CD14-positive monocyte (primary cell): ENCODE measurements at regions not wholly inside any gene's neighbourhood (a gene's known extent, or its start where the extent isn't known, plus 50 kb on each side); places are given as distances from the start of the nearest gene placed in this dataset.
"Not testable (repeated sequence)": the region's sequence is repeated elsewhere in the genome, so short reads cannot be mapped to it uniquely, and the experiment has no call there.

Experiments used
- DNase-seq, 3 donors: peaks; one replicate each; pipeline ENCODE4 v3.0.0-alpha.2; 2011 to 2022
- H2AFZ ChIP-seq: 2 replicates; pipeline ENCODE4 v1.6.0; 2012; ENCODE audit warnings: mild to moderate bottlenecking, low read depth, low read length, inconsistent platforms; ENCODE audit not compliant: insufficient read depth, poor library complexity, severe bottlenecking
- H3K27ac ChIP-seq, 2 donors: 1 replicate in 1 of 2; 2 replicates in 1 of 2; pipeline ENCODE4 v1.5.1; 2012 to 2013; ENCODE audit warnings: low read length in 2 of 2, control low read depth in 1 of 2, inconsistent platforms in 1 of 2, low read depth in 1 of 2, mild to moderate bottlenecking in 1 of 2
- H3K27me3 ChIP-seq, 2 donors: one replicate each; pipeline versions ENCODE4 v1.6.0 to v1.6.1; 2011 to 2013; ENCODE audit warnings: low read length in 2 of 2; ENCODE audit not compliant: control insufficient read depth in 2 of 2, insufficient read depth in 2 of 2
- H3K36me3 ChIP-seq, 2 donors: replicated peaks in 1 of 2; 1 replicate in 1 of 2; 2 replicates in 1 of 2; pipeline versions ENCODE4 v1.5.1 to v1.6.1; 2012 to 2013; ENCODE audit warnings: low read length in 2 of 2, control low read depth in 1 of 2, inconsistent platforms in 1 of 2, mild to moderate bottlenecking in 1 of 2; ENCODE audit not compliant: insufficient read depth in 2 of 2, control insufficient read depth in 1 of 2
- H3K4me1 ChIP-seq, 2 donors: 1 replicate in 1 of 2; 2 replicates in 1 of 2; pipeline versions ENCODE4 v1.5.1 to v1.6.1; 2012 to 2013; ENCODE audit warnings: low read length in 2 of 2, control low read depth in 1 of 2, inconsistent platforms in 1 of 2, mild to moderate bottlenecking in 1 of 2, moderate library complexity in 1 of 2; ENCODE audit not compliant: insufficient read depth in 2 of 2, control insufficient read depth in 1 of 2
- H3K4me2 ChIP-seq: replicated peaks from 2 replicates; pipeline ENCODE3; 2012; ENCODE audit warnings: low read length, moderate library complexity, mild to moderate bottlenecking; ENCODE audit not compliant: poor library complexity, severe bottlenecking; ENCODE audit errors: extremely low read depth
- H3K4me3 ChIP-seq, 3 experiments: fragments of 200-600 bp in 1 of 3; sonication (generic) in 1 of 3; replicated peaks in 1 of 3; 1 replicate in 2 of 3; 2 replicates in 1 of 3; pipeline ENCODE4 v1.5.1; 2011 to 2013; ENCODE audit warnings: low read length in 3 of 3, mild to moderate bottlenecking in 3 of 3, control low read depth in 2 of 3, low read depth in 2 of 3, inconsistent platforms in 1 of 3, moderate library complexity in 1 of 3
- H3K79me2 ChIP-seq: 2 replicates; pipeline ENCODE4 v1.6.0; 2012; ENCODE audit warnings: mild to moderate bottlenecking, control low read depth, inconsistent platforms, low read length, moderate library complexity; ENCODE audit not compliant: insufficient read depth
- H3K9ac ChIP-seq: 2 replicates; pipeline ENCODE4 v1.6.0; 2017; ENCODE audit warnings: low read length, mild to moderate bottlenecking; ENCODE audit not compliant: insufficient read depth, poor library complexity, severe bottlenecking
- H3K9me3 ChIP-seq, 2 donors: replicated peaks in 1 of 2; 1 replicate in 1 of 2; 2 replicates in 1 of 2; pipeline versions ENCODE4 v1.5.1 to v1.6.1; 2012 to 2013; ENCODE audit warnings: low read length in 2 of 2, control low read depth in 1 of 2; ENCODE audit not compliant: control insufficient read depth in 1 of 2, insufficient read depth in 1 of 2
- H4K20me1 ChIP-seq: 2 replicates; pipeline ENCODE4 v1.6.0; 2012; ENCODE audit warnings: mild to moderate bottlenecking, low read length, control low read depth, moderate library complexity; ENCODE audit not compliant: insufficient read depth
- H3K27ac Mint-ChIP-seq, 7 donors: one replicate each; pipeline ENCODE4 v1.8.0; 2020; ENCODE audit warnings: mild to moderate bottlenecking in 7 of 7, mixed read lengths in 7 of 7, moderate library complexity in 6 of 7, inconsistent platforms in 2 of 7
- H3K27me3 Mint-ChIP-seq, 3 donors: one replicate each; pipeline ENCODE4 v1.8.0; 2021 to 2022; ENCODE audit warnings: low read depth in 3 of 3, mild to moderate bottlenecking in 3 of 3, mixed read lengths in 3 of 3, moderate library complexity in 3 of 3, inconsistent platforms in 1 of 3
- H3K36me3 Mint-ChIP-seq, 2 donors: one replicate each; pipeline ENCODE4 v1.8.0; 2020; ENCODE audit warnings: mixed read lengths in 2 of 2, inconsistent platforms in 1 of 2, mild to moderate bottlenecking in 1 of 2
- H3K4me1 Mint-ChIP-seq: one replicate; pipeline ENCODE4 v1.8.0; 2020; ENCODE audit warnings: mild to moderate bottlenecking, mixed read lengths
- H3K4me3 Mint-ChIP-seq, 2 donors: one replicate each; pipeline ENCODE4 v1.8.0; 2020; ENCODE audit warnings: mild to moderate bottlenecking in 2 of 2, mixed read lengths in 2 of 2, moderate library complexity in 1 of 2
- H3K9me3 Mint-ChIP-seq, 7 donors: one replicate each; pipeline ENCODE4 v1.8.0; 2020 to 2022; ENCODE audit warnings: mixed read lengths in 7 of 7, mild to moderate bottlenecking in 6 of 7, moderate library complexity in 6 of 7, inconsistent platforms in 2 of 7
- WGBS: methylation state at CpG from one replicate; pipeline ENCODE4 v1.1.5; 2013; ENCODE audit warnings: missing lambda C conversion rate; ENCODE audit not compliant: insufficient coverage; 5-methylcytosine and 5-hydroxymethylcytosine counted together
- intact Hi-C, 2 donors: fragments of 100-400 bp; cut with micrococcal nuclease; formaldehyde crosslinking; loops; one replicate each; pipeline versions ENCODE4 v1.15.0 to v1.15.1; 2023
- TF ChIP-seq, protein P1 (sequence below): fragments of 200-600 bp; IDR thresholded peaks from one replicate; pipeline ENCODE4 v1.8.0; 2022; ENCODE audit warnings: antibody characterized with exemption, mild to moderate bottlenecking

DNA sequence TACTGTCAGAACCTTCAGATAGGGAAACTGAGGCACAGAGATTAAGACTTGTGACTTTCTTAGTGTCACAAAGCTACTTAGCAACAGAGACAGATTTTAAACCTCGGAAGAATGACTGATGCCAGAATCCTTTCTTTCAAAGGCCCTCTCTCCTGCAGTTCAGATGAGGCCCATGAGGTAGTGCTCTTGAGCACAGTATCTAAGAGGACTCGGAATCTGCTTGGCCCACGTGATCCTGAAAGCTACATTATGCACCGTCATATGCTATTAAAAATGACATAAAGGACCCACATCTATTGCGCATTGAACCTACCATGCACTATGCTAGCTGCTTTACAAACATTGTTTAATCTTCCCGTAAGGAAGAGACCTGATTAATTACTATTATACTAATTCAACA lies 355.9 kb downstream of the SFMBT2 start:
- Histone ChIP-seq H2AFZ (no peak overlapping the region), H3K4me2 (no peak overlapping the region), H3K79me2 (no peaks in the 10 kb centered on the region), H4K20me1 (no peaks in the 10 kb centered on the region), H3K4me1 (no peaks in the 10 kb centered on the region), H3K27me3 (no peaks in the 10 kb centered on the region), H3K9ac (no peak overlapping the region), H3K9me3 (peaks cover 2 to 6% of the 10 kb centered on the region in 2 donors), H3K27ac (no peak overlapping the region), H3K36me3 (no peaks in the 10 kb centered on the region), H3K4me3 (no peak overlapping the region)
- Mint-ChIP-seq H3K27me3 (peaks cover 0 to 1% (median 0%) of the 10 kb centered on the region in 3 donors), H3K4me3 (no peak overlapping the region), H3K36me3 (no peaks in the 10 kb centered on the region), H3K4me1 (no peaks in the 10 kb centered on the region), H3K27ac (no peak overlapping the region), H3K9me3 (peaks cover 3 to 15% (median 7%) of the 10 kb centered on the region in 7 donors)
- DNase-seq = no peak
- TF ChIP-seq, protein P1, sequence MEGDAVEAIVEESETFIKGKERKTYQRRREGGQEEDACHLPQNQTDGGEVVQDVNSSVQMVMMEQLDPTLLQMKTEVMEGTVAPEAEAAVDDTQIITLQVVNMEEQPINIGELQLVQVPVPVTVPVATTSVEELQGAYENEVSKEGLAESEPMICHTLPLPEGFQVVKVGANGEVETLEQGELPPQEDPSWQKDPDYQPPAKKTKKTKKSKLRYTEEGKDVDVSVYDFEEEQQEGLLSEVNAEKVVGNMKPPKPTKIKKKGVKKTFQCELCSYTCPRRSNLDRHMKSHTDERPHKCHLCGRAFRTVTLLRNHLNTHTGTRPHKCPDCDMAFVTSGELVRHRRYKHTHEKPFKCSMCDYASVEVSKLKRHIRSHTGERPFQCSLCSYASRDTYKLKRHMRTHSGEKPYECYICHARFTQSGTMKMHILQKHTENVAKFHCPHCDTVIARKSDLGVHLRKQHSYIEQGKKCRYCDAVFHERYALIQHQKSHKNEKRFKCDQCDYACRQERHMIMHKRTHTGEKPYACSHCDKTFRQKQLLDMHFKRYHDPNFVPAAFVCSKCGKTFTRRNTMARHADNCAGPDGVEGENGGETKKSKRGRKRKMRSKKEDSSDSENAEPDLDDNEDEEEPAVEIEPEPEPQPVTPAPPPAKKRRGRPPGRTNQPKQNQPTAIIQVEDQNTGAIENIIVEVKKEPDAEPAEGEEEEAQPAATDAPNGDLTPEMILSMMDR = peak; percentile 28
- intact Hi-C loops = no loop called here
- WGBS = 90% methylated on average over 5 of the region's 6 CpGs

DNA sequence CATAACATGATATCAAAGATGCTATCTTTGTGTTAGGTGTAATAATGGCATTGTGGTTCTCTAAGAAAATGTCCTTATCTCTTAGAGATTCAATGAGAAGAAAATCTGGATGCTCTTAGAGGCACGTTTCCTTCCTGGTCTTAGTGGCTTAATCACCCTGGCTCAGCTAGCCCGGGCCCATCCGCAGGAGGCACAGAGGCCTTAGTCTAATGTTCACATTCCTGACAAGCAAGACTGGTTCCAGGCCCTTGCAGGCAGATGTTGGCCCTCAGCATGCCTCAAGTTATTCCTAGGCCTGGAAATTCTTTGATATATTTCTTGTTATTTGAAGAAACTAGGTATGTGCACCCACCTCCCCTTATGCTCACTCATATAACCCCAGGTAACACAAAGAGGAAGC lies 357.6 kb downstream of the SFMBT2 start:
- Histone ChIP-seq H3K4me1 (no peaks in the 10 kb centered on the region), H3K36me3 (no peaks in the 10 kb centered on the region), H3K27ac (no peak overlapping the region), H3K27me3 (no peaks in the 10 kb centered on the region), H3K4me2 (no peak overlapping the region), H2AFZ (no peak overlapping the region), H3K79me2 (no peaks in the 10 kb centered on the region), H4K20me1 (no peaks in the 10 kb centered on the region), H3K9ac (no peak overlapping the region), H3K9me3 (peaks cover 16 to 18% of the 10 kb centered on the region in 2 donors), H3K4me3 (no peak overlapping the region)
- Mint-ChIP-seq H3K4me3 (no peak overlapping the region), H3K27ac (no peak overlapping the region), H3K4me1 (no peaks in the 10 kb centered on the region), H3K27me3 (peaks cover 0 to 1% (median 0%) of the 10 kb centered on the region in 3 donors), H3K36me3 (peaks cover 0 to 3% of the 10 kb centered on the region in 2 donors), H3K9me3 (peaks cover 9 to 31% (median 23%) of the 10 kb centered on the region in 7 donors)
- intact Hi-C loops = no loop called here
- 62% methylated on average over 1 of the region's 3 CpGs for WGBS
- DNase-seq = no peak
- TF ChIP-seq, protein P1 = no peak

DNA sequence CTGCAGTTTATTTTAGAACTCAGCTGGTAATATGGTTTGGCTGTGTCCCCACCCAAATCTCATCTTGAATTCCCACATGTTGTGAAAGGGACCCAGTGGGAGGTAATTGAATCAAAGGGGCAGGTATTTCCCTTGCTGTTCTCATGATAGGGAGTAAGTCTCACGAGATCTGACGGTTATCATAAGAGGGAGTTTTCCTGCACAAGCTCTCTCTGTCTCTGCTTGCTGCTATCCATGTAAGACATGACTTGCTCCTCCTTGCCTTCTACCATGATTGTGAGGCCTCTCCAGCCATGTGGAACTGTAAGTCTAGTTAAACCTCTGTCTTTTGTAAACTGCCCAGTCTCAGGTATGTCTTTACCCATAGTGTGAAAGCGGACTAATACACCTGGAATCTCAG lies 360.8 kb downstream of the SFMBT2 start:
- H3K4me3 ChIP-seq, intact Hi-C loops, H2AFZ ChIP-seq, H3K79me2 ChIP-seq, H3K36me3 Mint-ChIP-seq, H3K36me3 ChIP-seq, H4K20me1 ChIP-seq, H3K4me3 Mint-ChIP-seq, DNase-seq, H3K27ac Mint-ChIP-seq, H3K27ac ChIP-seq, H3K9ac ChIP-seq, H3K4me2 ChIP-seq, H3K27me3 ChIP-seq, H3K27me3 Mint-ChIP-seq: not testable (repeated sequence)
- Mint-ChIP-seq H3K4me1 (peaks cover 19% of the 10 kb centered on the region), H3K9me3 (peaks cover 12 to 41% (median 36%) of the 10 kb centered on the region in 7 donors)
- H3K9me3 ChIP-seq = peaks cover 16 to 28% of the 10 kb centered on the region in 2 donors
- WGBS = no CpG with 5 or more reads among the region's 3 CpGs
- H3K4me1 ChIP-seq = peaks cover 19 to 23% of the 10 kb centered on the region in 2 donors
